ENCODE measurements at regions not wholly inside any gene's neighbourhood (a gene's known extent, or its start where the extent isn't known, plus 50 kb on each side); places are given as distances from the start of the nearest gene placed in this dataset.

GRCh38 chr21:15309721-15310120 lies 244.9 kb upstream of the NRIP1 start:
- TF ChIP-seq CTCF (IDR thresholded peaks at IDR 0.05) (no peak), POLR2A (IDR thresholded peaks at IDR 0.05) (no peak), POLR2AphosphoS5 (IDR thresholded peaks at IDR 0.05) (no peak)
